ENCODE measurements at regions not wholly inside any gene's neighbourhood (a gene's known extent, or its start where the extent isn't known, plus 50 kb on each side); places are given as distances from the start of the nearest gene placed in this dataset.

- Histone ChIP-seq H4K20me1 (ENCODE audit: insufficient read depth, low read length) (no peaks in the 10 kb centered on the region), H3K4me2 (ENCODE audit: low read depth, low read length) (no peak overlapping the region), H3K36me3 (replicated peaks in 1 of 2; ENCODE audit: control insufficient read depth in 1 of 2, insufficient read depth in 2 of 2, low read length in 2 of 2) (no peaks in the 10 kb centered on the region), H2AFZ (ENCODE audit: low read length) (no peak overlapping the region), H3K4me3 (replicated peaks in 1 of 3; ENCODE audit: insufficient read depth in 1 of 3, low read depth in 2 of 3, low read length in 3 of 3) (no peak overlapping the region), H3K27me3 (ENCODE audit: control insufficient read depth in 1 of 2, insufficient read depth in 2 of 2, low read length in 2 of 2) (no peaks in the 10 kb centered on the region), H3K9me3 (ENCODE audit: low read length) (no peaks in the 10 kb centered on the region), H3K4me1 (ENCODE audit: insufficient read depth, low read length) (no peaks in the 10 kb centered on the region), H3K79me2 (ENCODE audit: insufficient read depth, low read length) (no peaks in the 10 kb centered on the region), H3K9ac (ENCODE audit: insufficient read depth, low read depth, low read length) (no peak overlapping the region), H3K27ac (ENCODE audit: extremely low read length, insufficient read depth, low read length) (no peak overlapping the region)
- WGBS (ENCODE audit: low lambda C conversion rate) = 30% methylated on average over 2 of the region's 2 CpGs
- intact Hi-C loops (cut with micrococcal nuclease; ENCODE audit: unreplicated experiment) (loop anchor here (10.0 kb wide), 1 partner anchor 1264 kb away; no protein-coding TSS in a partner anchor), in situ Hi-C loops (cut with HindIII; ENCODE audit: extremely low pct_ligation_motif_present, low pct_unique_long_range_greater_than_20kb) (no loop called here)
- no peak for ATAC-seq
- no peak for DNase-seq (ENCODE audit: low spot score)
- FAIRE-seq = no peak
- no TSS peak for BruUV-seq (replicated peaks)
- ChIA-PET POLR2A (no interaction called here), CTCF (ENCODE audit: low intra/inter-chr PET ratio, low total read pairs) (no interaction called here)
- no peak for TF ChIP-seq KDM4B (CRISPR knock-in tag; IDR thresholded peaks at IDR 0.05)
- no peak for TF ChIP-seq ZFP36L1 (CRISPR knock-in tag; IDR thresholded peaks at IDR 0.05)
- no peak for TF ChIP-seq TAF1 (CRISPR knock-in tag; IDR thresholded peaks at IDR 0.05)
- TF ChIP-seq ZFX (CRISPR knock-in tag; IDR thresholded peaks at IDR 0.05; ENCODE audit: low read depth) = no peak
- no peak for TF ChIP-seq RBM39 (IDR thresholded peaks at IDR 0.05; ENCODE audit: low read depth, low read length, poor library complexity, severe bottlenecking)
- TF ChIP-seq ZNF605 (CRISPR knock-in tag; IDR thresholded peaks at IDR 0.05) = no peak
- no peak for TF ChIP-seq ZNF414 (CRISPR knock-in tag; IDR thresholded peaks at IDR 0.05)
- no peak for TF ChIP-seq HNF1B (CRISPR knock-in tag; IDR thresholded peaks at IDR 0.05)
- no peak for TF ChIP-seq HOMEZ (CRISPR knock-in tag; IDR thresholded peaks at IDR 0.05; ENCODE audit: low read depth)
- no peak for TF ChIP-seq TFE3 (CRISPR knock-in tag; IDR thresholded peaks at IDR 0.05)
Measured at GRCh38 chr4:128758314-128758922, 51.1 kb upstream of the JADE1 start.

Measured in HepG2 (cell line).